ENCODE measurements at regions not wholly inside any gene's neighbourhood (a gene's known extent, or its start where the extent isn't known, plus 50 kb on each side); places are given as distances from the start of the nearest gene placed in this dataset.
A peak's percentile ranks its signal among the peaks of the same experiment; 100 is the strongest.

DNA sequence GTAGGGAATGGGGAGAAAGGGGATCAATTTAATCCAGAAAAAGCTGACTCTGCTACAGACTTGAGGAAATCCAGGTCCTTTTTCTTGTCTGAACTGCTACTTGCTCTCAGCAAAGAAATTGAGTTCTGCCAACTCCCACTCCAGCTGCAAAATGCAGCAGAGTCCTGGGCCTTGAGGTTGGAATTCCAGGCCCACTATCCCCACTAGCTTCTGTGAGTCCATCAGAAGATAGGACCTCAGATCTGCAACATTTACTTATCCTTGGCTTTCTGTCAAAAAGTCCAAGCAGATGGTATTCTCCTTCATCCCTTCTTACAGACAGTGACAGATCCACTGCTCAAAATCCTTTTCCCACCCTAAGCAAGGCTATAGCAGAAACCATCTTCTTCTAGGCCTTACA lies 219.2 kb downstream of the ARHGAP12 start:
- DNase-seq (ENCODE audit: low spot score), result no peak

DNA sequence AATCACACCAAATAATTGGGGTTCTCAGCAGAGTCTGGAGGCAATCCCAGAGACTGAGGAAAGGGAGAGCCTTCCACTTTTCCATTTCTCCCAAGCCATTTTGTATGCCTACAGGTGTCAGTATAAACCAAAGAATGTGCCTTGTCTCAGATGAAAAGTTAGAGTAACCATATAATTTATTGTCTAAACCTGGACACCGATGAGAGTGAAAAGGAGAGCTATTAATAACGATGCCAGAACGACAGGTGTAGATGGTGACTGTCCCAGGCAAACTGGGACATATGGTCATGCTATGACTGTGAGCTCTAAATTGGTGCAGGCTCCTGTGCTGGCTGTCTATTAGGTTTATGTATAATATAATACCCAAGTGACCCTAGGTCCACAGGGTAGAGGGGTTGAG lies 219.6 kb downstream of the ARHGAP12 start:
- DNase-seq (ENCODE audit: low spot score), result no peak

DNA sequence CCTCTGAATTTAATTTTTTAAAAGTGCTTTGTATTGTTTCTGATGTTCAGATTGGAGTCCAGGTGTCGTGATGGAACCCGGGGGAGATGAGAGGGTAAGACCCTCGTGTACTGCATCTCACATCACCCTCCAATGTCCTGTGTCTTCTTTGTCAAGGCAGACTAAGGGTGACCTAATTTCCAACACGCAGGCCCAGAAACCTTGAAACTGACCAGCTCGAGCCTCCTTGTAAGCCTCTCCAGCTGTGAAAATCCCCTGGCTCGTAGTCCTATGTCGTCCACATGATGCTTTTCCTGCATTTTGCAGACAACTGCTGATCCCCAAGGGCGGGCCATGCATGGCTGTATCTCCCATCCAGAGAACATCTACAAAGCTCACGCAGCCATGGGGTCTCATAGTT lies 220.2 kb downstream of the ARHGAP12 start:
- no peak for DNase-seq (ENCODE audit: low spot score)

GRCh38 chr10:31708046-31708445 lies 220.6 kb downstream of the ARHGAP12 start:
- no peak for DNase-seq (ENCODE audit: low spot score)

GRCh38 chr10:31707093-31708039 lies 221.3 kb downstream of the ARHGAP12 start:
- peak; percentile 48 for DNase-seq (ENCODE audit: low spot score)

DNA sequence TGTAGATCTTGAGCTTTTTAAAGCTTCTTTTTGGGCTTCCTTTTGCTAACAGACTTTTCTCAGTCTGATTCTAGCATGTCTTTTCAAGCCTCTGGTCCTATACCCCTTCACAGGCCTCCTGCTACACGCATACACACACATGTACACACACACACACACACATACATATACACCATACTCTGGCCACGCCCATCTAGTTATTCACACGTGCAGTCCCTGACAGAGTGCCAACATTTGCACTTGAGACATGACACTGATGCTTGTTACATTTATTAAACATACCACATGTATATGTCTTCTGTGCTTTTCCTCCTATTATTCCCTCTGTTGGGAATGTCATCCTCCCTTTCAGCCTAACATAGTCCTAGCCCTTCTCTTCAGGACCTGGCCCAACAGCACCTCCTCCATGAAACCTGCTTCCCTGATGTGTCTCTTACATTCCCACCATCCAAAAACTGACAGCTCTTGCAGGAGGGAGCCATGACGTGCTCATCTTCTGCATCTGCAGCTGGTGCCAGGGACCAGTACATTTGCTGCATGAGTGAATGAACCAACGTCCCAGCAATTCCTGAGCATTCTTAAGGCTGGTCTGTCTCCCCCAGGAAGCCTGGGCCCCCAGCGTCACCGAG lies 222.1 kb downstream of the ARHGAP12 start:
- DNase-seq (ENCODE audit: low spot score), result no peak

GRCh38 chr10:31705136-31705535 lies 223.5 kb downstream of the ARHGAP12 start:
- DNase-seq (ENCODE audit: low spot score), result no peak

- DNase-seq (ENCODE audit: low spot score), result no peak
These were observed 224.4 kb downstream of the ARHGAP12 start for GRCh38 chr10:31704195-31704594.

DNA sequence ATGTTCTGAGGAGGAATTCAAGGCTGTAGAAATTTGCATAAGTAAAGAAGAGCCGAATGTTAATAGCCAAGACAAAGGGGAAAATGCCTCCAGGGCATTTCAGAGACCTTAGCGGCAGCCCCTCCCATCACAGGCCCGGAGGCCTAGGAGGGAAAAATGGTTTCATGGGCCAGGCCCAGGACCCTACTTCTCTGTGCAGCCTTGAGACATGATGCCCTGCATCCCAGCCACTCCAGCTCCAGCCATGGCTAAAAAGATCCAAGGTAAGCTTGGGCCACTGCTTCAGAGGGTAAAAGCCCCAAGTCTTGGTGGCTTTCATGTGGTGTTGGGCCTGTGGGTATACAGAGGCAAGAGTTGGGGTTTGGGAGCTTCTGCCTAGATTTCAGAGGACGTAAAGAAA lies 225.7 kb downstream of the ARHGAP12 start:
- no peak for DNase-seq (ENCODE audit: low spot score)

DNA sequence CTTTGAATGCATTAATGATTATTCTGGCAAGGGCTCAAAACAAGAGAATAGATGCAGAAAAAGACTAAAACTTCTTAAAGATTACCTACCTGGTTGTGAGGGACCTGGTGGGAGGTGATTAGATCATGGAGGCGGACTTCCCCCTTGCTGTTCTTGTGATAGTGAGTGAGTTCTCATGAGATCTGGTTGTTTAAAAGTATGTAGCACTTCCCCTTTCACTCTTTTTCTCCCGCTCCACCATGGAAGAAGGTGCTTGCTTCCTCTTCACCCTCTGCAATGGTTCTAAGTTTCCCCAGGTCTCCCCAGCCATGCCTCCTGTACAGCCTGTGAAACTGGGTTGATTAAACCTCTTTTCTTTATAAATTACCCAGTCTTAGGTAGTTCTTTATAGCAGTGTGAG lies 226.6 kb downstream of the ARHGAP12 start:
- no peak for DNase-seq (ENCODE audit: low spot score)

- no peak for DNase-seq (ENCODE audit: low spot score)
These were observed 227.1 kb downstream of the ARHGAP12 start for GRCh38 chr10:31701546-31701945.

GRCh38 chr10:31700181-31700611 lies 228.4 kb downstream of the ARHGAP12 start:
- no peak for DNase-seq (ENCODE audit: low spot score)

DNA sequence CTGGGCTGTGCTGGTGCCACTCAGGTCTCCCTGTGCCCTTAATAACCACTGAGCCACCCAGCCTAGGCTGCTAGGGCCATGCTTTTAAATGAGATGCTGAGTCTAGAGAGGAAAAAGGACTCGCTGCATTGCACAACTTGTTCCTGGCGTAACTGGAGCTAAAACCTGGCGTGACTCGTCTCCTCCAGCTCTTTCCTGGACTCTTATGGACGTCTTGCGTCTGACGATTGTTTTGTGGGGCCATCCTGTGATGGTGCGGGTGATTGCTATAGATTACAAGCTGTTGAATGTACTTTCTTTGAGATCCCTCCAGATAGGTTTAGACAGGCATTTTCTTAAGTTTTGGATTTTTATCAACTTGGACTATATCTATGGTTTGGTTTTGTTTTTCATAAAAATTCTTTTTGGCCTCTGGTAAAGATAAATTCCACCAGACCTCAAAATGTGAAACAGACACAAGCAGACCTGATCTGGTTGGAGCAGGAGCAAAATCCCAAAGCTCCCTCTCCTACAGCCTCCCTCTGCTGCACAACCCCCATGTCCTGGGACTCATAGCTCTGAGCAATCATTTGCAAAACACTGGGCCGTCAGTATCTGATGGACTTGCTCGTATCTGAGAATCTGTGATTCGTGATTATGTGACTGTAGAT lies 230.3 kb downstream of the ARHGAP12 start:
- DNase-seq (ENCODE audit: low spot score), result no peak

DNA sequence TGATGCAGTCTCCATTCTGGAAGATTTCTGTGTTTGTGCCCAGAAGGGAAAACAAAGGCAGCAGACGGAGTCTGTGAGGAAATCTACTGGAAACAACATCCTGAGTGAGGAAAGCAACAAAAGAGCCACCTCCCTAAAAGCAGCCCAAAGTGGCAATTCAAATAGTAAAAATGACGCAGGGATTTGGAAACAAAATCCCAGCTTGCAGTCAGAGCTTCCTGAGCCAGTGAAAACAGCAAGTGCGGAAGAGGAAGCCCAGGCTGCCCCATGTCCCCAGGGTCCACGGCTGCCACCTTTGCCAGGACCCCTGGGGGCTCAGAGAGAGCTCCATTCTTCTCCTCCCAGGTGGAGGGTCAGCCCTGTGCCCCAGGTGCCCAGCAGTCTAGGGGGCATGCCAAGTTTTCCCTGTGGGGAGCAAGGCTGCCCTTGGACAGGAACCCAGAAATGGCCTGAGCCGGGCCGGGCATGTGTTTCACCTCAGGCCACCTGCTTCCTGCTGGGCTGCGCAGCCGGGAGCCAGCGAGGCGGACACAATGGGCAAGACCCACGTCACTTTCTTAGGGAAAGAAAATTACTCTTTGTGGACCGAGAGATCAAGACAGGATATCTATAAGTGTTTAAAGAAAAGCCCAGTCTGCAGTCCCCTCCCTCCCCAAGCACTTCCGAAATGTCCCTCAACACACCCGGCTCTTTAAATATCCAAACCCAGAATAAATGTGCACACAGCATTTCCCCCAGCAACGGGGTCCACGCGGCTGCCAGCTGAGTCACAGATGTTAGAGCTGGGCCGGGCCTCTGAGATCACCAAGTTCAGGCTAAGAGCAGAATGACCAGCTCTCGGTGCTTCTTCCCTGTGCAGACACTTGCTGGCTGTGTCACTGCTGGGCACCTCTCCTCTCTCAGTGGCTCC lies 231.1 kb downstream of the ARHGAP12 start:
- DNase-seq (ENCODE audit: low spot score), result no peak

- DNase-seq (ENCODE audit: low spot score), result no peak
These were observed 233.4 kb downstream of the ARHGAP12 start for GRCh38 chr10:31694929-31695837.

- DNase-seq (ENCODE audit: low spot score), result no peak
These were observed 234.4 kb downstream of the ARHGAP12 start for GRCh38 chr10:31694126-31694685.

DNA sequence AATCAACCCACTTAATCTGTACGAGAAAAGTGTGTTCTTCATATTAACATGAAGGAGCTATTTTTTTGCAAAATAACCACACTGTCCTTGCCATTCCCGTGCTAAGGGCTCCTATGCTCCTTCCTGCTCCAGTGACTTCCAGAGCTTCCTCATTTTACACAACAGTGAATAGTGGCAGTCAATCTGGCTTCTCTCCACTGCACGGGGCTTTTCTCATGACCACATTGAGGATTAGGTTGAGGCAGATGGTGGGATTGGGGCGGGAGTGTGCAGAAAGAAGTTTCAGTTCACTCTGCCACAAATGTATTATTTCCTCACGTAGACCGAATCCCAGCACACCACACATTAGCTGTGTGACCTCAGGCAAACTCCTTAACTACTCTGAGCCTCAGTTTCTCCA lies 235.1 kb downstream of the ARHGAP12 start:
- DNase-seq (ENCODE audit: low spot score), result no peak

DNA sequence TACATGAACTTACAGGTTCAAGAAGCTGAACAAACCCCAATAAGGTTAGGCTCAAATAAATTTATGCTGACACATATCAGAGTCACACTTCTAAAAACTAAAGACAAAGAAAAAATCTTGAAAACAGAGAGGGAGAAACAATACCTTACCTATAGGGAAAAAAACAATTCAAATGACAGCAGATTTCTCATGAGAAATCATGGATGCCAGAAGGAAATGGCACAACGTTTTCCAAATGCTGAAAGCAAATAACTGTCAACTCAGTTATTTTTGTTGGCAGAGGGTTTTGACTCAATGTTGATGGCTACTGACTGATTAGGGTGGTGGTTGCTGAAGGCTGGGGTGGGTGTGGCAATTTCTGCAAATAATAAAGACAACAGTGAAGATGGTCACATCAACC lies 239.4 kb downstream of the ARHGAP12 start:
- no peak for DNase-seq (ENCODE audit: low spot score)

GRCh38 chr10:31687663-31688482 lies 240.8 kb downstream of the ARHGAP12 start:
- DNase-seq (ENCODE audit: low spot score), result no peak

DNA sequence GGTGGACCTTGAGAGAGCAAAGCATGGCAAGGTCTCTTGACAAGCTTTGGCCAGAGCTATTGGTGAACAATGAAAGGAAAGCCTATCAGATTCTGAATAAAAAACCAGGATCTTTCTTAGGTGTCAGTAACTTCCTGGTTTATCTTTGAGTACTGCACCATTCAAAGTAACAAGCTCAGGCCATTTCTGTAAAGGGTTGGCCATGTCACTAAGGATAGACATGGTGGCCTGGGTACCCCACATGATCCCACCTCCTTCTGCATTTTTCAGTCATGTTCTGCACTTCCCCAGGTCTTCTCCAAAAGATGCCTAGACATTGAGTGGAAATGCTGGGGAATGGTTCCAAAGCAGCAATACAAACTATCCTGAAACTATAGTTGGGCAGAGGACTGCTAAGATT lies 242.0 kb downstream of the ARHGAP12 start:
- DNase-seq (ENCODE audit: low spot score), result no peak
